Stomach (tissue), 4 donors: ENCODE measurements at regions not wholly inside any gene's neighbourhood (a gene's known extent, or its start where the extent isn't known, plus 50 kb on each side); places are given as distances from the start of the nearest gene placed in this dataset.

Experiments
- CTCF ChIP-seq, 7 experiments: fragments of 450-650 bp in 4 of 7; fragments of 200-600 bp in 3 of 7; sonication (generic) in 3 of 7; IDR thresholded peaks; one replicate each; pipeline ENCODE4 v1.5.1; 2016 to 2019; ENCODE audit warnings: antibody characterized with exemption in 7 of 7, control low read depth in 2 of 7, mild to moderate bottlenecking in 1 of 7
- EP300 ChIP-seq: sonication (generic); formaldehyde crosslinking; IDR thresholded peaks from one replicate; pipeline ENCODE4 v1.6.1; 2017; ENCODE audit warnings: antibody characterized with exemption
- POLR2AphosphoS5 ChIP-seq, 3 donors: sonication (generic); formaldehyde crosslinking; IDR thresholded peaks; one replicate each; pipeline ENCODE4 v1.6.1; 2016; ENCODE audit warnings: antibody characterized with exemption in 3 of 3

- TF ChIP-seq CTCF (IDR thresholded peaks at IDR 0.05) (peak in 3 of 7 experiments; percentile 12 to 61 (median 28)), EP300 (no peak), POLR2AphosphoS5 (IDR thresholded peaks at IDR 0.05) (no peak)
These were observed 1236.4 kb downstream of the FAM181B start for GRCh38 chr11:81497202-81497804.
